NCI-H524 treated with DMSO at 0.1 percent for 48 hours (cell line): ENCODE measurements at regions not wholly inside any gene's neighbourhood (a gene's known extent, or its start where the extent isn't known, plus 50 kb on each side); places are given as distances from the start of the nearest gene placed in this dataset.

Source experiments
- DNase-seq: peaks from one replicate; lab custom pipeline; 2025; lab: John Stamatoyannopoulos, UW

GRCh38 chrX:150298841-150299551, 64.1 kb upstream of the MAMLD1 start:
- no peak for DNase-seq

DNA sequence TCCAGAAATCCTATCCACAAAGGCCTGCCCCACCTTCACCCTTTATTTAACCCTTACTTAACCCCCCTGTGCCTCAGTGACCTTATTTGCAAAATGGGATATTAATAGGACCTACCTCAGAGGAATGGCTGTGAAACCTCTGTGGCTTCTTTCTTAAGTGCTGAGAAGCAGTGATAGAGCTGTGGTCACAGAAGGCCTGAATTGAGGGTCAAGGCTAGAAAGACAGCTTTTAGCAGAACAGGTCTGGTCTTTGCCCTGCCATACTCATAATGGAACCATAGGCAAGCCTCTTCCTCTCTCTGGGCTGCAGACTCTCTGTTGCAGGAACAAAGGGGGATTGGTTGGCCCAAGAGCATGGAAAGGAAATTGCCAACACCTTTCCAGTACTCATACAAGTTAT, 63.5 kb upstream of the MAMLD1 start:
- no peak for DNase-seq

DNA sequence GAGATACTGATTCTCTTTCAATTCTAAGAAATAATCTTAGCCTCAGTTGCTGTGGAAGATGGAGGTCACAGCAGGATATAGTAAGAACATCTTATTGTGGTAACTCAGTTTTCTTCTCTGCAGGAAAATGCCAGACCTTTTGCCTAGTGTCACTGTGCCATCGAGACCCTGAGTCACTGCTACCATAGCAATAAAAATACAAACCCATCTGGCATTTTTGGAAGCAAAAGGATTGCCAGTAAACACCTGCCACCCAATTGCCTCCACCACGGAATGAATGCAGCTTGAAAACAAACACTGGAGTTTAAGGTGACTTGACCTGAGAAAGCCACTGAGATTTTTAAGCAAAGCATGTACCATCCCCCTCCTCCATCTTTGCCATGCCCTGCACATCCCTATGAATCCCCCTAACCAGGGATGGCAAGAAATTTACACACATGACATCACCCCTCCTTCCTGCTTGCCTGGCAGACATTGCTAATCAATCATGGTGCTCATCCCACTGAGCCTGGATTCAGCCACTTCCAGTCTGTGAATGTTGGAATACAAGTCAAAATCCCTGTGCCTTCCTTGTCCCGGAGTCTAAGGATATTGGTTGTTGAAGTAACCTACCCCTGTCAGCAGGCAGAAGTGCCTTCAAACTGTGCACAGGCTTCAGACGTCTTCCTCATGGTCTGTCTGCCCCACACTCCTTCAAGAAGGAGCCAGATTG, 59.6 kb upstream of the MAMLD1 start:
- DNase-seq, result no peak

DNA sequence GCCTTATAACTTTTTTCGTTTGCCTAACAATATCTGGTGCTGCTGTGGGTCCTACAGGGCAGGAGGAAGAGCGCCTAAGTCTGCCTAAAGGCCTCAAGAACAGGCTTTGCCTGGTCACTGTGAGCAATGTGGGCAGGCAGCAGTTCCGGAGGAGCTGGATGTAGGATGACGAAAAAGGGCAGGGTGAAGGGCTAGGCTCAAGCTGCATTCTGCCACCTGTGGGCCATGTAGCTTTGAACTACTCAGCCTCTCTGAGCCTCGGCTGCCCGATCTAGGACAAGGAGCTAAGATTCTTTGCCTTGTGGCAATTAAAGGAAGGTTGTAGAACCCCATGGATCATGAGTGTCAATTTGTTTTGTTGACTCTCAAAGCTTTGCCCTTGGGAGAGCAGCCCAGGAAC, 57.1 kb upstream of the MAMLD1 start:
- DNase-seq, result no peak

GRCh38 chrX:150308041-150308440, 55.1 kb upstream of the MAMLD1 start:
- no peak for DNase-seq

DNA sequence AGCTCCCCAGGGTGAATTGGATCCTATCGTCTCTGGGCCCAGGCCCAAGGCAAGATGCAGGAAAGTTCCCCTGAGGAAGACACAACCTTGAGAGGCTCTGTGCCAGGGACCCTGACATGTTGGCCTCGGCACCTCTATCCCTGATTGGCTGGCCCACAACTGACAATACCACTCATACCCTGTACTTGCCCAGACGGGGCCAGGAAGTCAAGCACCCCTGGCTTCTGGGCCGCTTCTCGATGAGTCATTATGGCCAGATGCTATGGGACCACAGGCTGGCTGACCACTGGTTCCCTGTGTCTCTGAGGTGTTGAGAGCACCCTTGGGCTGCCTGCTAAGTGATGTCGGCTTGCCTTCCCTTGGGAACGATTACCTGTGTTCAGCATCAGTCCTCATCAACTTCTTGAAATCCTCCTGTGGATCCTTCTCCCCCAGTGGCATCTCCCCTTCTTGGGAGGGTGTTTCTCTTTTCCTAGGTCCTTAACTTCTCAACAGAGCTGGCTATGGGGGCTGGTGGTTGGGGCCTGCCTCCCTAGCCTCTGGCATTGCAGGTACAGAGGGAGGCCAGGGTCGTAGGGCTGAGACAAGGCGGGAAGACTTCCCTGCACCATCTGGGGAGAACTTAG, 54.5 kb upstream of the MAMLD1 start:
- DNase-seq, result no peak

DNA sequence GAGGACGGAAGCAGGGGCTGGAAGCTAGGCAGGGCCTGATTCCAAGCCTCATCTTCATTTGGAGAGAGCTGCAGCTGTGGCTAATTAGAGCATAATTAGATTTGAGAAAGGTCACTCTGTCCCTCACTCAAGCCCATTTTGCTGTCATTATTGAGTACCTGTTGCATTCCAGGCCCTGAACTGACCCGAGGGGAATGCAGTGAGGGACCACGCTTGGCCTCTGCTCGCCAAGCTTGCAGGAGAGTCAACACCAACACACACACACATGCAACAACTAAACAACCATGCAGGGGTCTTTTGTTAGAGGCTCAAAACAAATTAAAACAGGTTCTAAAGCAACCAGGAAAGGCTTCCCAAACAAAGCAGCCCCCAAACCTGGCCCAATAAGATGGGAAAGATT, 52.7 kb upstream of the MAMLD1 start:
- DNase-seq, result no peak

DNA sequence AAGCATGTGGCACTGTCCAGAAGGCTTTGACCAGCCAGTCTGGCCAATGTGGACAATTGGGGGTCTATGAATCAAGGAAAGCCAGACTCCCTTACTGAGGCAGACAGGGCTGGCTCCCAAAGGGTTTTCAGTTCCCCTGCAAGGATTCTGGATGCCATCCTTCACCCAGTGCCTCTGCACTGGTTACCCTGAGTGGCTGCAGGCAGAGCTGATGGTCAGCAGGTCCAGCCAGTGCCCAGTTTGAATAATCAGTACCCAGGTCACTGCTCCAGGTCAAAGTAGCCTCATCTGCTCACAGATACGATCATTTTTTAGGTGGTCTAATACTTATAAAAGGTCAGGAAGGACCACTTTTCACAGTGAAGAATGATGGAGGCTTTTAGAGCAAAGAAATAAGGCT, 52.2 kb upstream of the MAMLD1 start:
- DNase-seq, result no peak

- DNase-seq, result no peak
Measured at GRCh38 chrX:150312931-150313330, 50.2 kb upstream of the MAMLD1 start.
